Psoas muscle (tissue), 7 donors: ENCODE measurements at regions not wholly inside any gene's neighbourhood (a gene's known extent, or its start where the extent isn't known, plus 50 kb on each side); places are given as distances from the start of the nearest gene placed in this dataset.

Source experiments
- ATAC-seq, 4 donors: fragments of 200-7000 bp; cut with Tn5 transposase; one replicate each; pipeline ENCODE4 v1.9.1; 2020; ENCODE audit warnings: moderate library complexity in 3 of 4, mild to moderate bottlenecking in 2 of 4
- DNase-seq, 2 donors: peaks; one replicate each; pipeline ENCODE4 v3.0.0-alpha.2; 2020
- H3K27ac ChIP-seq: fragments of 200-600 bp; one replicate; pipeline ENCODE4 v1.8.0; 2022
- H3K27me3 ChIP-seq, 3 donors: fragments of 200-600 bp in 1 of 3; one replicate each; pipeline versions ENCODE4 v1.6.1 to v1.8.0; 2013 to 2022; ENCODE audit warnings: low read length in 2 of 3, mild to moderate bottlenecking in 2 of 3, moderate library complexity in 1 of 3; ENCODE audit not compliant: insufficient read depth in 3 of 3
- H3K36me3 ChIP-seq, 2 donors: fragments of 200-600 bp in 1 of 2; one replicate each; pipeline versions ENCODE4 v1.6.1 to v1.8.0; 2013 to 2022; ENCODE audit warnings: low read depth in 1 of 2, mild to moderate bottlenecking in 1 of 2, moderate library complexity in 1 of 2; ENCODE audit not compliant: insufficient read depth in 1 of 2
- H3K4me1 ChIP-seq: fragments of 200-600 bp; one replicate; pipeline ENCODE4 v1.8.0; 2022
- H3K4me3 ChIP-seq: fragments of 200-600 bp; one replicate; pipeline ENCODE4 v1.8.0; 2022; ENCODE audit warnings: mild to moderate bottlenecking
- H3K9me3 ChIP-seq: fragments of 200-600 bp; one replicate; pipeline ENCODE4 v1.8.0; 2022
- WGBS, 3 donors: extraction: QIAGEN DNeasy Blood & Tissue Kit; methylation state at CpG; one replicate each; pipeline versions ENCODE4 v1.1.6 to v1.1.7; 2013; 5-methylcytosine and 5-hydroxymethylcytosine counted together
- intact Hi-C, 2 donors: fragments of 100-400 bp; cut with DNase I; formaldehyde crosslinking; loops; one replicate each; pipeline versions ENCODE4 v1.11.0 to v1.14.2; 2022
- TF ChIP-seq, protein P1 (sequence below): fragments of 200-600 bp; IDR thresholded peaks from one replicate; pipeline ENCODE4 v1.8.0; 2022; ENCODE audit warnings: antibody characterized with exemption
- donor health status: healthy with polysubstance abuse.
- donor health status: DM: no; HTN: no; CAD: no; lungs with moderate emphysema.
- donor health status: Bipolar disorder and iron deficiency.
- donor health status: healthy.
- donor health status: DM: yes; HTN: yes; CAD: no.
- donor health status: DM: no; HTN: no; CAD: no.
- donor health status: DM: yes; HTN: yes; CAD: no.

GRCh38 chr17:36869441-36869840 lies 67.8 kb upstream of the LHX1 start:
- no peaks in the 10 kb centered on the region for H3K36me3 ChIP-seq
- H3K27ac ChIP-seq, result no peak overlapping the region
- TF ChIP-seq, protein P1, sequence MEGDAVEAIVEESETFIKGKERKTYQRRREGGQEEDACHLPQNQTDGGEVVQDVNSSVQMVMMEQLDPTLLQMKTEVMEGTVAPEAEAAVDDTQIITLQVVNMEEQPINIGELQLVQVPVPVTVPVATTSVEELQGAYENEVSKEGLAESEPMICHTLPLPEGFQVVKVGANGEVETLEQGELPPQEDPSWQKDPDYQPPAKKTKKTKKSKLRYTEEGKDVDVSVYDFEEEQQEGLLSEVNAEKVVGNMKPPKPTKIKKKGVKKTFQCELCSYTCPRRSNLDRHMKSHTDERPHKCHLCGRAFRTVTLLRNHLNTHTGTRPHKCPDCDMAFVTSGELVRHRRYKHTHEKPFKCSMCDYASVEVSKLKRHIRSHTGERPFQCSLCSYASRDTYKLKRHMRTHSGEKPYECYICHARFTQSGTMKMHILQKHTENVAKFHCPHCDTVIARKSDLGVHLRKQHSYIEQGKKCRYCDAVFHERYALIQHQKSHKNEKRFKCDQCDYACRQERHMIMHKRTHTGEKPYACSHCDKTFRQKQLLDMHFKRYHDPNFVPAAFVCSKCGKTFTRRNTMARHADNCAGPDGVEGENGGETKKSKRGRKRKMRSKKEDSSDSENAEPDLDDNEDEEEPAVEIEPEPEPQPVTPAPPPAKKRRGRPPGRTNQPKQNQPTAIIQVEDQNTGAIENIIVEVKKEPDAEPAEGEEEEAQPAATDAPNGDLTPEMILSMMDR, result no peak
- no peaks in the 10 kb centered on the region for H3K9me3 ChIP-seq
- H3K4me3 ChIP-seq, result no peak overlapping the region
- no peaks in the 10 kb centered on the region for H3K4me1 ChIP-seq
- 81 to 83% (median 82%) methylated on average over 8 of the region's 8 CpGs for WGBS, 3 donors
- ATAC-seq, result no peak
- H3K27me3 ChIP-seq, result peaks cover 0 to 17% (median 5%) of the 10 kb centered on the region in 3 donors
- intact Hi-C loops, result no loop called here
- DNase-seq, result no peak

GRCh38 chr17:36869856-36870719 lies 67.2 kb upstream of the LHX1 start:
- DNase-seq (no peak), ATAC-seq (no peak)
- TF ChIP-seq, protein P1, result no peak
- intact Hi-C loops, result no loop called here
- WGBS, 3 donors, result 58 to 62% (median 59%) methylated on average over 18 of the region's 18 CpGs
- Histone ChIP-seq H3K36me3 (no peaks in the 10 kb centered on the region), H3K27me3 (peaks cover 0 to 17% (median 5%) of the 10 kb centered on the region in 3 donors), H3K4me1 (no peaks in the 10 kb centered on the region), H3K27ac (no peak overlapping the region), H3K9me3 (no peaks in the 10 kb centered on the region), H3K4me3 (no peak overlapping the region)

DNA sequence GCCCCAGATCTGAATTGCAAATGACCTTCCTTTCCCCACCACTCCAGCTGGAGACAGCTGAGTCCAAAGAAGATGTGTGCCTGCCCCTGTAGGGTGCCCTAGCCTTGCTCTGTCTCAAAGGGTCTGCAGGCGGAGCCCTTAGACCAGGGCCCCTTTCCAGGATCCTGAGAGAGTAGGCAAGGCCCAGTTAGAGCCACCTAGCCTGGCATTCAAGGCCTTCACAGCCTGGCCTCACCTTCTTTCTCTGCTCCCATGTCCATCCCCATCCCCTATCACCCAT lies 66.6 kb upstream of the LHX1 start:
- TF ChIP-seq, protein P1, result no peak
- H3K27me3 ChIP-seq, result peaks cover 0 to 17% (median 5%) of the 10 kb centered on the region in 3 donors
- DNase-seq (no peak), ATAC-seq (no peak)
- H3K4me3 ChIP-seq, result no peak overlapping the region
- H3K9me3 ChIP-seq, result no peaks in the 10 kb centered on the region
- H3K36me3 ChIP-seq, result no peaks in the 10 kb centered on the region
- no peaks in the 10 kb centered on the region for H3K4me1 ChIP-seq
- intact Hi-C loops, result no loop called here
- H3K27ac ChIP-seq, result no peak overlapping the region
- 73 to 79% (median 75%) methylated on average over 1 of the region's 1 CpG for WGBS, 3 donors

- H3K4me3 ChIP-seq, result no peak overlapping the region
- no peak overlapping the region for H3K27ac ChIP-seq
- no peaks in the 10 kb centered on the region for H3K4me1 ChIP-seq
- no peaks in the 10 kb centered on the region for H3K9me3 ChIP-seq
- WGBS, 3 donors, result 73 to 77% (median 76%) methylated on average over 10 of the region's 10 CpGs
- intact Hi-C loops, result no loop called here
- no peaks in the 10 kb centered on the region for H3K36me3 ChIP-seq
- no peak for DNase-seq
- TF ChIP-seq, protein P1, result no peak
- no peak for ATAC-seq
- H3K27me3 ChIP-seq, result peaks cover 0 to 19% (median 2%) of the 10 kb centered on the region in 3 donors
These were observed 61.5 kb upstream of the LHX1 start for GRCh38 chr17:36875698-36876293.
